ENCODE measurements at regions not wholly inside any gene's neighbourhood (a gene's known extent, or its start where the extent isn't known, plus 50 kb on each side); places are given as distances from the start of the nearest gene placed in this dataset.

- Histone ChIP-seq H3K4me1 (peaks cover 24 to 58% (median 48%) of the 10 kb centered on the region in 3 donors), H3K36me3 (no peaks in the 10 kb centered on the region), H3K27ac (peak overlapping the region; percentile 75 to 84 (median 80)), H3K9me3 (no peaks in the 10 kb centered on the region), H3K4me3 (peak overlapping the region in 1 of 4 donors; percentile 8), H3K27me3 (no peaks in the 10 kb centered on the region)
- FAIRE-seq (no peak), DNase-seq (peak in 4 of 6 donors; percentile 55 to 77 (median 66)), ATAC-seq (peak; percentile 69 to 73 (median 70))
- intact Hi-C loops (cut with DNase I) = loop anchor here in 1 of 3 donors (10.0 kb wide), 1 partner anchor 625 kb away; no protein-coding TSS in a partner anchor
- 25 to 27% methylated on average over 8 of the region's 8 CpGs for WGBS, 2 donors
- no peak for TF ChIP-seq CTCF (IDR thresholded peaks at IDR 0.05)
These were observed 404.2 kb downstream of the COG6 start for GRCh38 chr13:40059540-40060232.

GRCh38 chr13:40060296-40061007, 405.0 kb downstream of the COG6 start:
- TF ChIP-seq CTCF (IDR thresholded peaks at IDR 0.05) = no peak
- H3K27me3 ChIP-seq = no peaks in the 10 kb centered on the region
- peak overlapping the region; percentile 75 to 84 (median 80) for H3K27ac ChIP-seq
- H3K36me3 ChIP-seq = no peaks in the 10 kb centered on the region
- H3K4me1 ChIP-seq = peaks cover 24 to 64% (median 51%) of the 10 kb centered on the region in 3 donors
- peak; percentile 87 to 96 (median 95) for DNase-seq
- intact Hi-C loops (cut with DNase I) = loop anchor here in 1 of 3 donors (10.0 kb wide), 1 partner anchor 624 kb away; no protein-coding TSS in a partner anchor
- WGBS, 2 donors = 27 to 38% methylated on average over 4 of the region's 4 CpGs
- FAIRE-seq = no peak
- H3K4me3 ChIP-seq = peak overlapping the region in 1 of 4 donors; percentile 8
- H3K9me3 ChIP-seq = no peaks in the 10 kb centered on the region
- ATAC-seq = peak; percentile 79 to 87 (median 82)

GRCh38 chr13:40061466-40062450, 406.3 kb downstream of the COG6 start:
- intact Hi-C loops (cut with DNase I) = loop anchor here in 1 of 3 donors (10.0 kb wide), 1 partner anchor 623 kb away; no protein-coding TSS in a partner anchor
- FAIRE-seq (no peak), ATAC-seq (peak in 3 of 4 donors; percentile 5 to 51 (median 35)), DNase-seq (peak in 5 of 6 donors; percentile 33 to 60 (median 54))
- Histone ChIP-seq H3K4me3 (no peak overlapping the region), H3K27ac (peak overlapping the region; percentile 75 to 84 (median 80)), H3K36me3 (no peaks in the 10 kb centered on the region), H3K9me3 (no peaks in the 10 kb centered on the region), H3K4me1 (peaks cover 24 to 64% (median 51%) of the 10 kb centered on the region in 3 donors), H3K27me3 (no peaks in the 10 kb centered on the region)
- TF ChIP-seq CTCF (IDR thresholded peaks at IDR 0.05) = no peak
- WGBS, 2 donors = 37 to 44% methylated on average over 7 of the region's 7 CpGs

GRCh38 chr13:40063278-40063698, 407.8 kb downstream of the COG6 start:
- Histone ChIP-seq H3K36me3 (no peaks in the 10 kb centered on the region), H3K9me3 (no peaks in the 10 kb centered on the region), H3K4me3 (no peak overlapping the region), H3K27me3 (no peaks in the 10 kb centered on the region), H3K27ac (peak overlapping the region in 3 of 4 donors; percentile 39 to 53 (median 45)), H3K4me1 (peaks cover 24 to 59% (median 51%) of the 10 kb centered on the region in 3 donors)
- no peak for TF ChIP-seq CTCF (IDR thresholded peaks at IDR 0.05)
- intact Hi-C loops (cut with DNase I) = loop anchor here in 1 of 3 donors (10.0 kb wide), 1 partner anchor 622 kb away; no protein-coding TSS in a partner anchor
- DNase-seq = peak in 2 of 6 donors; percentile 22 to 59
- FAIRE-seq = no peak
- peak in 2 of 4 donors; percentile 2 to 10 for ATAC-seq
- 13 to 15% methylated on average over 8 of the region's 8 CpGs for WGBS, 2 donors

Measured in pancreas (tissue), 10 donors.